GM13976 (cell line): ENCODE measurements at regions not wholly inside any gene's neighbourhood (a gene's known extent, or its start where the extent isn't known, plus 50 kb on each side); places are given as distances from the start of the nearest gene placed in this dataset.

Experiments
- DNase-seq: peaks from one replicate; pipeline ENCODE4 v3.0.0; 2012; ENCODE audit warnings: low spot score
- CTCF ChIP-seq: IDR thresholded peaks from 2 replicates; pipeline ENCODE4 v1.5.1; 2012; ENCODE audit warnings: borderline replicate concordance, mild to moderate bottlenecking; ENCODE audit not compliant: insufficient read depth; ENCODE audit errors: extremely low read depth, missing control alignments, control extremely low read depth
- in situ Hi-C: fragments of 300-500 bp; cut with MboI; formaldehyde crosslinking; loops from one replicate; pipeline ENCODE4 v1.12.0; 2022; ENCODE audit warnings: low sequenced_read_pairs, mixed read lengths, inconsistent platforms; ENCODE audit not compliant: unreplicated experiment

DNA sequence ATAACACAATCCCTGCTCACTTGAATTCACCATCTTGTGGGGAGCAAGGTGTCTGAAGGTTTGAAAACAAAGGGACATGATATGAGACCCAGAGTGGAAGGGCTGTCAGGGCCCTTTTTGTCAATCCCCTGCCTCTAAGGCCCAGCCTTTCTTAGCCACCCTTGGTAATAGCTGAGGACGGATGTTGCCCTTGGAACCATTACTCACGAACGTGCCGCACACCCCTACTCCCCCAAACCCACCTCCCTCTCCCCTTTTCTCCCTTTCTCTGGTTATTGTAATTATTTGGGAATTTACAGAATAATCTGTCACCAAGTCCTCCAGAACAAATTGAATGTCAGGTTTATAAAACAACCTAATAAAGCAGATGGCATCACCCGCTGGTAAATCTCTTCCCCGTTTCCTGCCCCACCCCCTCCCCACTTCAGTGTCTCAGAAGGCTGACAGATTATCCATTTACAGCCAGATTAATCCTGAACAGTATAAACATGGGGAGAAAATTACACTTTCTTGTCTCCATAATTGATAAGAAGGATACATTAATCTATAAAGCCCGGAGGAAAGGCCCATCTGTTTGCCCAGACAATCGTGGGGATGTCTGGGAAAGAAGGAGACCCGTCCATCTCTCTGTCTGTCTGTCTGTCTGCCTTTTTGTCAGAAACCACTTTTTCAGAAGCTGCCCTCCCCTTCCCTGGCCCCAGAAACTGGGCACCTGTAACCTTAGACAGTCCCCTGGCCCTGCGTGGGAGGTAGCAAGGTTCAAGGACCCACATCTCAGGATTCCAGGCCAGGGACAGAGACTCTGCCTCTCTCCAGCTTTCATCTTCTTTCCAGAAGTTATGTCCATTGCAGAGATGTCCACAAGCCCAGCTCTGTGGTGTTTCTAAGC lies 60.6 kb upstream of the CD34 start:
- in situ Hi-C loops = no loop called here
- DNase-seq = no peak
- no peak for TF ChIP-seq CTCF

- in situ Hi-C loops = no loop called here
- no peak for TF ChIP-seq CTCF
- DNase-seq = no peak
Observed at GRCh38 chr1:207970329-207971233, 59.7 kb upstream of the CD34 start.

DNA sequence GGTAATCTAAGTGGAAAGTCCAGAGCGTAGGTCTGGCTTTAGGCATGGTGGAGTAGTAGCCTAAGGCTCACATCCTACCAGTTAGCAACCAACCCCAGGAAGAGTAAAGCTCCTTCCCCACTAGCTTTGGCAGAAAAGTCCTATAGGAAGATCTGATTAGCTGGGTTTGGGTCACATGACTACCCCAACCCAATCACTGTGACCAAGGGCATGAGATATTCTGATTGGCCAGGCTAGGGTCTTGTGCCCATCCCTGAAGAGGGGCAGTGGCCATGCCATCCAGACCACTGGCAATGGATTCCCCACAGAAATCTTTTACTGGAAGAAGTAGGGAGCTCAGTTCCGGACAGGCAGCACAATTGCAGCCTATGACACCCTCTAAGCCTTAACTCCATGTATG lies 58.6 kb upstream of the CD34 start:
- DNase-seq = no peak
- TF ChIP-seq CTCF = no peak
- in situ Hi-C loops = loop anchor here (5.0 kb wide), 1 partner anchor 87 kb away; no protein-coding TSS in a partner anchor

- DNase-seq = no peak
Observed at GRCh38 chr1:207968521-207969009, 57.6 kb upstream of the CD34 start.

DNA sequence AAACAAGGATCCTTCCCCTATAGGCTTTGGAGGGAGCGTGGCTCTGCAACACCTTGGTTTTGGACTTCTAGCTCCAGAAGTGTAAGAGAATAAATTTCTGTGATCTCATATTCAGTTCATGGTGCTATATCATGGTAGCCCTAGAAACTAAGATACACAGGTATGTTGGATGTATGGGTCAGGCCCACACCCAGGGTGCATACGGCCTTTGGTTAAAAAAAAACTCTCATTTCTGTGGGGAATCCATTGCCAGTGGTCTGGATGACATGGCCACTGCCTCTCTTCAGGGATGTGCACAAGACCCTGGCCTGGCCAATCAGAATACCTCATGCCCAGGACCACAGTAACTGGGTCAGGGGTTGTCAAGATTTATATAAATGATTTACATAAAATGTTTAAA lies 56.8 kb upstream of the CD34 start:
- in situ Hi-C loops = loop anchor here (5.0 kb wide), 1 partner anchor 85 kb away; no protein-coding TSS in a partner anchor
- TF ChIP-seq CTCF = no peak
- no peak for DNase-seq

More at GRCh38 chr1:207968521-207969009, 57.6 kb upstream of the CD34 start:
- TF ChIP-seq CTCF = no peak
- in situ Hi-C loops = loop anchor here (5.0 kb wide), 1 partner anchor 86 kb away; no protein-coding TSS in a partner anchor

- no peak for DNase-seq
- TF ChIP-seq CTCF = no peak
- in situ Hi-C loops = loop anchor here (5.0 kb wide), 1 partner anchor 84 kb away; no protein-coding TSS in a partner anchor
Observed at GRCh38 chr1:207966521-207966920, 55.6 kb upstream of the CD34 start.
